ENCODE measurements at regions not wholly inside any gene's neighbourhood (a gene's known extent, or its start where the extent isn't known, plus 50 kb on each side); places are given as distances from the start of the nearest gene placed in this dataset.

DNA sequence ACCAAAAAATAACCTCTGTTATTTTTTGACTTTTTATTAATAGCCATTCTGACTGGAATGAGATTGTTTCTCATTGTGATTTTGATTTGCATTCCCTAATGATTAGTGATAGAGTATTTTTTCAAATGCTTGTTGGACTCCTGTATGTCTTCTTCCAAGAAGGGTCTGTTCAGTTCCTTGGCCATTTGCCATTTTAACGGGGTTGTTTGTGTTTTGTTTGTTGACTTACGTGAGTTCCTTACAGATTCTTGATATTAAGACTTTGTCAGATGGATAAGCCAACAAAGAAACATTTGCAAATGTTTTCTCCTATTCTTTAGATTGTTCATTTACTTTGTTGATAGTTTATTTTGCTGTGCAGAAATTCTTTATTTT is 651.6 kb upstream of the LRFN5 start:
- no peak for TF ChIP-seq CTCF (IDR thresholded peaks at IDR 0.05; ENCODE audit: insufficient read depth, low read length, poor library complexity, severe bottlenecking)
- no peak for TF ChIP-seq EZH2phosphoT487 (conservative IDR thresholded peaks at IDR 0.05; ENCODE audit: low read length)
